Small intestine (tissue), 7 donors: ENCODE measurements at regions not wholly inside any gene's neighbourhood (a gene's known extent, or its start where the extent isn't known, plus 50 kb on each side); places are given as distances from the start of the nearest gene placed in this dataset.

Source experiments
- DNase-seq, 2 donors: peaks; one replicate each; pipeline versions ENCODE4 v3.0.0 to v3.0.0-alpha.2; 2013
- FAIRE-seq: peaks from 2 replicates; lab custom pipeline; 2012; peaks lifted over from hg19 to GRCh38; lab: Jason Lieb, UNC
- H3K27ac ChIP-seq, 3 donors: one replicate each; pipeline ENCODE4 v1.5.1; 2013; ENCODE audit warnings: low read length in 2 of 3, mild to moderate bottlenecking in 2 of 3, control low read depth in 1 of 3, inconsistent platforms in 1 of 3, low read depth in 1 of 3, moderate library complexity in 1 of 3
- H3K27me3 ChIP-seq, 3 donors: one replicate each; pipeline ENCODE4 v1.6.1; 2013; ENCODE audit warnings: low read length in 3 of 3, inconsistent platforms in 1 of 3; ENCODE audit not compliant: control insufficient read depth in 3 of 3, insufficient read depth in 3 of 3
- H3K36me3 ChIP-seq, 3 donors: one replicate each; pipeline ENCODE4 v1.6.1; 2013; ENCODE audit warnings: low read length in 3 of 3, inconsistent platforms in 1 of 3, low read depth in 1 of 3, mild to moderate bottlenecking in 1 of 3, moderate library complexity in 1 of 3; ENCODE audit not compliant: control insufficient read depth in 3 of 3, insufficient read depth in 2 of 3
- H3K4me1 ChIP-seq, 3 donors: one replicate each; pipeline ENCODE4 v1.6.1; 2013; ENCODE audit warnings: low read length in 2 of 3, inconsistent platforms in 1 of 3, low read depth in 1 of 3, mild to moderate bottlenecking in 1 of 3, moderate library complexity in 1 of 3; ENCODE audit not compliant: control insufficient read depth in 3 of 3, insufficient read depth in 2 of 3
- H3K4me3 ChIP-seq, 3 donors: one replicate each; pipeline ENCODE4 v1.5.1; 2013; ENCODE audit warnings: low read length in 3 of 3, control low read depth in 1 of 3, inconsistent platforms in 1 of 3, low read depth in 1 of 3, mild to moderate bottlenecking in 1 of 3, moderate library complexity in 1 of 3
- H3K9me3 ChIP-seq, 2 donors: one replicate each; pipeline ENCODE4 v1.6.1; 2013; ENCODE audit warnings: low read depth in 1 of 2, low read length in 1 of 2; ENCODE audit not compliant: control insufficient read depth in 2 of 2, insufficient read depth in 1 of 2
- WGBS, 3 donors: extraction: QIAGEN DNeasy Blood & Tissue Kit; methylation state at CpG; one replicate each; pipeline ENCODE4 v1.1.7; 2013; 5-methylcytosine and 5-hydroxymethylcytosine counted together
- donor health status: healthy with polysubstance abuse.
- donor health status: control.
- donor health status: control.
- donor health status: Bipolar disorder and iron deficiency.
- donor health status: healthy.

- H3K4me3 ChIP-seq = no peak overlapping the region
- H3K4me1 ChIP-seq = peaks cover 0 to 2% (median 0%) of the 10 kb centered on the region in 3 donors
- FAIRE-seq (no peak), DNase-seq (no peak)
- no peaks in the 10 kb centered on the region for H3K9me3 ChIP-seq
- WGBS, 3 donors = 80 to 91% (median 85%) methylated on average over 3 of the region's 3 CpGs
- no peaks in the 10 kb centered on the region for H3K27me3 ChIP-seq
- no peak overlapping the region for H3K27ac ChIP-seq
- no peaks in the 10 kb centered on the region for H3K36me3 ChIP-seq
Measured at GRCh38 chr18:5653802-5654201, 110.0 kb upstream of the EPB41L3 start.

GRCh38 chr18:5651736-5652135 lies 107.9 kb upstream of the EPB41L3 start:
- Histone ChIP-seq H3K4me3 (no peak overlapping the region), H3K27ac (no peak overlapping the region), H3K36me3 (no peaks in the 10 kb centered on the region), H3K4me1 (peaks cover 0 to 2% (median 0%) of the 10 kb centered on the region in 3 donors), H3K27me3 (no peaks in the 10 kb centered on the region), H3K9me3 (no peaks in the 10 kb centered on the region)
- no peak for FAIRE-seq
- DNase-seq = no peak

GRCh38 chr18:5649439-5649838 lies 105.6 kb upstream of the EPB41L3 start:
- Histone ChIP-seq H3K27ac (no peak overlapping the region), H3K36me3 (no peaks in the 10 kb centered on the region), H3K4me1 (no peaks in the 10 kb centered on the region), H3K27me3 (no peaks in the 10 kb centered on the region), H3K4me3 (no peak overlapping the region), H3K9me3 (no peaks in the 10 kb centered on the region)
- WGBS, 3 donors = 85 to 92% (median 91%) methylated on average over 8 of the region's 8 CpGs
- FAIRE-seq (no peak), DNase-seq (no peak)

- H3K4me3 ChIP-seq = no peak overlapping the region
- FAIRE-seq (no peak), DNase-seq (no peak)
- H3K4me1 ChIP-seq = peaks cover 0 to 2% (median 0%) of the 10 kb centered on the region in 3 donors
- no peaks in the 10 kb centered on the region for H3K9me3 ChIP-seq
- H3K27me3 ChIP-seq = no peaks in the 10 kb centered on the region
- WGBS, 3 donors = 62 to 86% (median 78%) methylated on average over 3 of the region's 3 CpGs
- H3K36me3 ChIP-seq = no peaks in the 10 kb centered on the region
- no peak overlapping the region for H3K27ac ChIP-seq
Measured at GRCh38 chr18:5646739-5647138, 102.9 kb upstream of the EPB41L3 start.

GRCh38 chr18:5643288-5643687 lies 99.5 kb upstream of the EPB41L3 start:
- Histone ChIP-seq H3K36me3 (no peaks in the 10 kb centered on the region), H3K27ac (no peak overlapping the region), H3K27me3 (peaks cover 0 to 2% (median 0%) of the 10 kb centered on the region in 3 donors), H3K4me3 (no peak overlapping the region), H3K9me3 (no peaks in the 10 kb centered on the region), H3K4me1 (peaks cover 0 to 2% (median 0%) of the 10 kb centered on the region in 3 donors)
- WGBS, 3 donors = 15 to 70% (median 44%) methylated on average over 7 of the region's 7 CpGs
- peak in 1 of 2 donors; percentile 82 for DNase-seq
- FAIRE-seq = no peak

GRCh38 chr18:5640939-5641338 lies 97.1 kb upstream of the EPB41L3 start:
- DNase-seq (no peak), FAIRE-seq (no peak)
- no peaks in the 10 kb centered on the region for H3K9me3 ChIP-seq
- no peak overlapping the region for H3K27ac ChIP-seq
- no peaks in the 10 kb centered on the region for H3K36me3 ChIP-seq
- H3K4me3 ChIP-seq = no peak overlapping the region
- WGBS, 3 donors = 78 to 89% (median 80%) methylated on average over 12 of the region's 12 CpGs
- H3K27me3 ChIP-seq = peaks cover 0 to 2% (median 0%) of the 10 kb centered on the region in 3 donors
- H3K4me1 ChIP-seq = peaks cover 0 to 2% (median 0%) of the 10 kb centered on the region in 3 donors

GRCh38 chr18:5639131-5639530 lies 95.3 kb upstream of the EPB41L3 start:
- no peaks in the 10 kb centered on the region for H3K36me3 ChIP-seq
- H3K27ac ChIP-seq = no peak overlapping the region
- peaks cover 0 to under 1% (median 0%) of the 10 kb centered on the region in 3 donors for H3K4me1 ChIP-seq
- DNase-seq (no peak), FAIRE-seq (no peak)
- H3K27me3 ChIP-seq = peaks cover 0 to 2% (median 0%) of the 10 kb centered on the region in 3 donors
- no peak overlapping the region for H3K4me3 ChIP-seq
- 49 to 82% (median 63%) methylated on average over 2 of the region's 2 CpGs for WGBS, 3 donors
- no peaks in the 10 kb centered on the region for H3K9me3 ChIP-seq

GRCh38 chr18:5632041-5632440 lies 88.2 kb upstream of the EPB41L3 start:
- H3K27ac ChIP-seq = no peak overlapping the region
- H3K4me1 ChIP-seq = peaks cover 0 to 26% (median 5%) of the 10 kb centered on the region in 3 donors
- no peaks in the 10 kb centered on the region for H3K9me3 ChIP-seq
- no peaks in the 10 kb centered on the region for H3K27me3 ChIP-seq
- FAIRE-seq (no peak), DNase-seq (no peak)
- 40 to 86% (median 50%) methylated on average over 3 of the region's 3 CpGs for WGBS, 3 donors
- no peaks in the 10 kb centered on the region for H3K36me3 ChIP-seq
- H3K4me3 ChIP-seq = no peak overlapping the region

GRCh38 chr18:5630900-5631413 lies 87.2 kb upstream of the EPB41L3 start:
- Histone ChIP-seq H3K4me3 (no peak overlapping the region), H3K4me1 (peaks cover 0 to 32% (median 7%) of the 10 kb centered on the region in 3 donors), H3K27me3 (no peaks in the 10 kb centered on the region), H3K9me3 (no peaks in the 10 kb centered on the region), H3K27ac (no peak overlapping the region), H3K36me3 (no peaks in the 10 kb centered on the region)
- 57 to 61% (median 60%) methylated on average over 12 of the region's 12 CpGs for WGBS, 3 donors
- no peak for DNase-seq
- no peak for FAIRE-seq
